Effector memory CD4-positive, alpha-beta T cell (primary cell): ENCODE measurements at regions not wholly inside any gene's neighbourhood (a gene's known extent, or its start where the extent isn't known, plus 50 kb on each side); places are given as distances from the start of the nearest gene placed in this dataset.

Experiments
- DNase-seq, 3 donors: peaks; one replicate each; pipeline ENCODE4 v3.0.0-alpha.2; 2020
- H3K27ac ChIP-seq: 2 replicates; pipeline ENCODE4 v1.7.0; 2013; ENCODE audit warnings: mild to moderate bottlenecking, low read length, moderate library complexity; ENCODE audit not compliant: insufficient read depth, poor library complexity, severe bottlenecking
- H3K27me3 ChIP-seq: replicated peaks from 2 replicates; pipeline ENCODE4 v1.7.0; 2013; ENCODE audit warnings: mild to moderate bottlenecking, low read length; ENCODE audit not compliant: insufficient read depth, control insufficient read depth, poor library complexity, severe bottlenecking
- H3K36me3 ChIP-seq: 2 replicates; pipeline ENCODE4 v1.7.0; 2013; ENCODE audit warnings: mild to moderate bottlenecking, low read length, moderate library complexity; ENCODE audit not compliant: control insufficient read depth, insufficient read depth
- H3K4me1 ChIP-seq: 2 replicates; pipeline ENCODE4 v1.7.0; 2013; ENCODE audit warnings: low read length, mild to moderate bottlenecking; ENCODE audit not compliant: control insufficient read depth, insufficient read depth, poor library complexity, severe bottlenecking
- H3K4me3 ChIP-seq: 2 replicates; pipeline ENCODE4 v1.7.0; 2013; ENCODE audit warnings: low read length, low read depth, mild to moderate bottlenecking; ENCODE audit not compliant: insufficient read depth, poor library complexity, severe bottlenecking
- H3K9me3 ChIP-seq: 2 replicates; pipeline ENCODE4 v1.7.0; 2013; ENCODE audit warnings: mild to moderate bottlenecking, low read length, moderate library complexity; ENCODE audit not compliant: control insufficient read depth

DNA sequence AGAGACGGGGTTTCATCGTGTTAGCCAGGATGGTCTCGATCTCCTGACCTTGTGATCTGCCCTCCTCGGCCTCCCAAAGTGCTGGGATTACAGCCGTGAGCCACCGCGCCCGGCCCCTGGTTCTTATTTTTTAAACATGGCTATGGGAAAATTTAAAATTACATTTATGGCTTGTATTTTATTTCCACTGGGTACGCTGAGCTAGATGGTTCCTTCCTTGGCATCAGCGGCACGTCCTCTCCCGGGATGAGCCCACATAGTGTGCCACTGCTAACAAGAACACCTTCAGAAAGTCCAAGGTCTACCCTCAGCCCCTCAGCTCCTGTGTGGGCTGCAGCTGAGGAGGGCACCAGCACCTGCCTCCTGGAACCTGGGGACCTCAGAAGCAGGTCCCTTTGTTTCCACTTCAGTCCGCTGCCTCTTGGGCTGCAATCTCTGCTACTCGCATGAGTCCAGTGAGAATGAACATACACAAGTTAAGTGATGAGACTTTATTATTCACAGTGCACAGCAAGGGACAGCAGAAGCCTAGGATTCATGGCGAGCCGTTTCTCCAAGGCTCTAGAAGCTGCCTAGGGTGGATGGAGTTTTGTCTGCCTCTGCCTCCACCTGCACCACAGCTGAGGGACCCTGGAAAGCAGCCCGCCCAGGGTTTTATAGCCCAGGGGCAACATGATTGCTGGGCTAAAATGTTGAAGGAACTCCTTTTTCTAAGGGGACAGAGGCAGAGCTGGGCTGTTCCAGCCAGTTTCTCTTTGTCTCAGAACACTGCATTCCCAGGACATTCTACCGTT is 107.5 kb upstream of the TEX51 start:
- no peak for DNase-seq
- Histone ChIP-seq H3K4me3 (no peak overlapping the region), H3K4me1 (no peaks in the 10 kb centered on the region), H3K9me3 (no peaks in the 10 kb centered on the region), H3K27me3 (peaks cover 4% of the 10 kb centered on the region), H3K27ac (no peak overlapping the region), H3K36me3 (no peaks in the 10 kb centered on the region)

- Histone ChIP-seq H3K27me3 (peaks cover 4% of the 10 kb centered on the region), H3K27ac (no peak overlapping the region), H3K4me3 (no peak overlapping the region), H3K9me3 (no peaks in the 10 kb centered on the region), H3K36me3 (no peaks in the 10 kb centered on the region), H3K4me1 (no peaks in the 10 kb centered on the region)
- DNase-seq = no peak
Measured at GRCh38 chr2:126792186-126792585, 106.5 kb upstream of the TEX51 start.

DNA sequence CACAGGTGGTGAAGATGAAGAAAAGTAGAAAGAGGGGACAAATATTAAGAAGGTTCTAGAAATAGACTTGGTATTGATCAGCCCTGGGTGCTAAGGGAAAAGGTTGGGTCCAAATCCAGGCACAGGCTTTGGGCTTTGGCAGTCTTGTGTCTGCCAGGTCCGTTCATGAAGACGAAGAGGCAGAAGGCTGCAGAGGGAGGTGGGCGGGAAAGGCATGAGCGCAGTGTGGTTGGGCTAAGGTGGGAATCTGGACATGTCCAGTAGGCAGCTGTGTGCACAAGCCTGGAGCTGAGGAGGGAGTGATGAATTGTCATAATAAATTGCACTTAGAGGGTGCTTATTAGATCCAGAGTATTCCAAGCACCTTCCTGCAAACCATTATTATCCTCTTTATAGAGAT is 105.7 kb upstream of the TEX51 start:
- Histone ChIP-seq H3K27ac (no peak overlapping the region), H3K4me1 (no peaks in the 10 kb centered on the region), H3K9me3 (no peaks in the 10 kb centered on the region), H3K27me3 (peaks cover 4% of the 10 kb centered on the region), H3K36me3 (no peaks in the 10 kb centered on the region), H3K4me3 (no peak overlapping the region)
- DNase-seq = no peak

- H3K36me3 ChIP-seq = no peaks in the 10 kb centered on the region
- DNase-seq = no peak
- peaks cover 4% of the 10 kb centered on the region for H3K27me3 ChIP-seq
- no peaks in the 10 kb centered on the region for H3K4me1 ChIP-seq
- H3K27ac ChIP-seq = no peak overlapping the region
- no peak overlapping the region for H3K4me3 ChIP-seq
- no peaks in the 10 kb centered on the region for H3K9me3 ChIP-seq
Measured at GRCh38 chr2:126793885-126794613, 104.6 kb upstream of the TEX51 start.

GRCh38 chr2:126795656-126796055 is 103.0 kb upstream of the TEX51 start:
- peaks cover 4% of the 10 kb centered on the region for H3K27me3 ChIP-seq
- no peak overlapping the region for H3K27ac ChIP-seq
- H3K4me3 ChIP-seq = no peak overlapping the region
- no peaks in the 10 kb centered on the region for H3K9me3 ChIP-seq
- H3K4me1 ChIP-seq = no peaks in the 10 kb centered on the region
- H3K36me3 ChIP-seq = no peaks in the 10 kb centered on the region
- DNase-seq = no peak

DNA sequence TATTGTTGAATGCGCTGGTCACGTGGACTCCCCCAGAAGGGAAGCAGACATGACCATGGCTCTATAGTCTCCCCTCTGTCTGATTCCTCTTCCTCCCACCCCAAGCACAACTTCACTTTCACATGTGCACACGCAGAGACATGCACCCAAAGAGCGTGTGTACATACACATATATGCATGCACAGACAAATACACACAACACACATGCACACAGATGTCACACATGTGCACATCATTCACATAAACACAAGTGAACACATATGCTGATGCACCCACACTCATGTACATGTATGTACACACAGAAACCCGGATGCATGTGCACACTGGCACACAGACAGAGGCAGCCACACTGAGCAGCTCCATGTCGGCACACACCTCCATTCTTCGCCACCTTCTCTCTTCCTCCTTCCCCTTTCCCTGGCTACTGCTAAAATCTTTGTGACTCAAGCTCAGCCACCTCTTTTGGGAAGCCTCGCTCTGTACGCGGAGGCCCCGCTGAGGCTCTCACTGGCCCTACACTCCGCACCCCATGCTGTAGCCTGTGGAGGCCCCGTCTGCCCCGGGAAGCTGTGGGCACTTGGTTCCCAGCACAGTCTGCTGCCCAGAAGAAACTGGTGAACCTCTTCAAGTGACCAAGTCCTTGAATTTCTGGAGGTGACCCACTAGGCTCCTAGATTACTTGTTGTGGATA is 101.6 kb upstream of the TEX51 start:
- no peaks in the 10 kb centered on the region for H3K4me1 ChIP-seq
- H3K4me3 ChIP-seq = no peak overlapping the region
- no peaks in the 10 kb centered on the region for H3K36me3 ChIP-seq
- DNase-seq = no peak
- peaks cover 4% of the 10 kb centered on the region for H3K27me3 ChIP-seq
- no peaks in the 10 kb centered on the region for H3K9me3 ChIP-seq
- H3K27ac ChIP-seq = no peak overlapping the region

GRCh38 chr2:126797622-126798275 is 100.9 kb upstream of the TEX51 start:
- no peaks in the 10 kb centered on the region for H3K4me1 ChIP-seq
- no peaks in the 10 kb centered on the region for H3K9me3 ChIP-seq
- H3K4me3 ChIP-seq = no peak overlapping the region
- H3K27ac ChIP-seq = no peak overlapping the region
- peaks cover 4% of the 10 kb centered on the region for H3K27me3 ChIP-seq
- DNase-seq = no peak
- H3K36me3 ChIP-seq = no peaks in the 10 kb centered on the region

- Histone ChIP-seq H3K4me3 (no peak overlapping the region), H3K9me3 (no peaks in the 10 kb centered on the region), H3K27ac (no peak overlapping the region), H3K27me3 (no peaks in the 10 kb centered on the region), H3K36me3 (no peaks in the 10 kb centered on the region), H3K4me1 (no peaks in the 10 kb centered on the region)
- DNase-seq = no peak
Measured at GRCh38 chr2:126798276-126799140, 100.2 kb upstream of the TEX51 start.

DNA sequence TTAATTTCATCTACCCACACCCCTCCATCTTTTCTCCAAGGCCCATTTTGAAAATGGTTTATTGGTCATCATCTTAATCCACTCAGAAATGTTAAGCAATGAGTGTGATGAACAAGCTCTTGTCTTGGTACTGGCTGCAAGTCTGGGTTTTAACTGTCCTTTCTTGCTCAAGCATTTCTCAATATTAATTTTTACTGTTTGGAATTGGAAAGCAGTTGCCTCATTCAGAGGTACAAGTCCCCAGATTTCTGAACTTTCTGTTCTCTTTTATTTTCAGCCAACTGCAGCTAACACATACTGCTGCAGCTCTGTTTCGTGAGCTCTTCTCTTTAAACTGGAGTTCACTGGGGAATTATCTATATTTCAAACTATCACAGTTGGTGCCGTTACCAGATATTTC is 99.4 kb upstream of the TEX51 start:
- H3K4me3 ChIP-seq = no peak overlapping the region
- no peaks in the 10 kb centered on the region for H3K4me1 ChIP-seq
- no peak overlapping the region for H3K27ac ChIP-seq
- DNase-seq = no peak
- H3K9me3 ChIP-seq = no peaks in the 10 kb centered on the region
- H3K36me3 ChIP-seq = no peaks in the 10 kb centered on the region
- no peaks in the 10 kb centered on the region for H3K27me3 ChIP-seq
